ENCODE measurements at regions not wholly inside any gene's neighbourhood (a gene's known extent, or its start where the extent isn't known, plus 50 kb on each side); places are given as distances from the start of the nearest gene placed in this dataset.

DNA sequence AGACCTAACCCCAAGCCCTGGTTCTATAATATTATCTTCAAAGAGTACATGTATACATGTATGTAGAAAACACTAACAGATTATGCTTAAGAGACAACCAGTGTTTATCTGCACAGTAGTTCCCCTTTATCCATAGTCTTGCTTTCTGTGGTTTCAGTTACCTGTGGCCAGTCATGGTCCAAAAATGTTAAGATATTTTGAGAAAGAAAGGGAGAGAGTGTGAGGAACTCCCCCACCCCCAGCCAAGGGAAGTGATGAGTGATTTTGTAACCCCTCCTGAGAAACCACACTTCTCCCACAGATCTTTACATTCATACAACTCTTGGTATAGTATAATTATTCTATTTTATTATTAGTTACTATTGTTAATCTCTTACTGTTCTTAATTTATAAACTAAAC, 77.3 kb upstream of the CNTN1 start:
- TF ChIP-seq, protein P1, sequence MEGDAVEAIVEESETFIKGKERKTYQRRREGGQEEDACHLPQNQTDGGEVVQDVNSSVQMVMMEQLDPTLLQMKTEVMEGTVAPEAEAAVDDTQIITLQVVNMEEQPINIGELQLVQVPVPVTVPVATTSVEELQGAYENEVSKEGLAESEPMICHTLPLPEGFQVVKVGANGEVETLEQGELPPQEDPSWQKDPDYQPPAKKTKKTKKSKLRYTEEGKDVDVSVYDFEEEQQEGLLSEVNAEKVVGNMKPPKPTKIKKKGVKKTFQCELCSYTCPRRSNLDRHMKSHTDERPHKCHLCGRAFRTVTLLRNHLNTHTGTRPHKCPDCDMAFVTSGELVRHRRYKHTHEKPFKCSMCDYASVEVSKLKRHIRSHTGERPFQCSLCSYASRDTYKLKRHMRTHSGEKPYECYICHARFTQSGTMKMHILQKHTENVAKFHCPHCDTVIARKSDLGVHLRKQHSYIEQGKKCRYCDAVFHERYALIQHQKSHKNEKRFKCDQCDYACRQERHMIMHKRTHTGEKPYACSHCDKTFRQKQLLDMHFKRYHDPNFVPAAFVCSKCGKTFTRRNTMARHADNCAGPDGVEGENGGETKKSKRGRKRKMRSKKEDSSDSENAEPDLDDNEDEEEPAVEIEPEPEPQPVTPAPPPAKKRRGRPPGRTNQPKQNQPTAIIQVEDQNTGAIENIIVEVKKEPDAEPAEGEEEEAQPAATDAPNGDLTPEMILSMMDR (conservative IDR thresholded peaks at IDR 0.05), result no peak
- H3K4me3 Mint-ChIP-seq, result no peak overlapping the region
- no peaks in the 10 kb centered on the region for H3K27me3 Mint-ChIP-seq
- no peak overlapping the region for H3K27ac Mint-ChIP-seq
- DNase-seq (ENCODE audit: extremely low spot score, unreplicated experiment), result no peak
- H3K9me3 Mint-ChIP-seq, result no peaks in the 10 kb centered on the region
- H3K4me1 Mint-ChIP-seq (ENCODE audit: unreplicated experiment), result no peaks in the 10 kb centered on the region
- H3K36me3 Mint-ChIP-seq, result no peaks in the 10 kb centered on the region

DNA sequence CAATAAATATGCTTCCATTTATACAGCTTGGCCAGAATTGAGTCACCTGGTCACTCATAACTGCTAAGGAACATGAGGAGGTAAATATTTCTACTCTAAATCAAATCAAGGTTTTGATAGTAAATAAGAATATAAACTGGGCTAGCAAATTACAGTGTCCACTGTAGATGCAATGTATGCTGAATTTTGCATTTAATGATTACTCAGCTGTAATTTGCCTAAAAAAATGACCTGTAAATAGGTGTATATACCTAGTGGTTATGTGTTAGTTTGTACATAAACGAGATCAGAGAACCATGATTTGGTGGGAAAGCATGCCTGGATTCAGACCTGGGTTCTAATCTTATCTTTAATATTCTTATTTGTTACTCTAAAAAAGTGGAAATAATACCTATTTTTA, 76.6 kb upstream of the CNTN1 start:
- no peak overlapping the region for H3K4me3 Mint-ChIP-seq
- no peaks in the 10 kb centered on the region for H3K27me3 Mint-ChIP-seq
- no peaks in the 10 kb centered on the region for H3K9me3 Mint-ChIP-seq
- no peak overlapping the region for H3K27ac Mint-ChIP-seq
- TF ChIP-seq, protein P1 (conservative IDR thresholded peaks at IDR 0.05), result no peak
- H3K36me3 Mint-ChIP-seq, result no peaks in the 10 kb centered on the region
- no peak for DNase-seq (ENCODE audit: extremely low spot score, unreplicated experiment)
- no peaks in the 10 kb centered on the region for H3K4me1 Mint-ChIP-seq (ENCODE audit: unreplicated experiment)

DNA sequence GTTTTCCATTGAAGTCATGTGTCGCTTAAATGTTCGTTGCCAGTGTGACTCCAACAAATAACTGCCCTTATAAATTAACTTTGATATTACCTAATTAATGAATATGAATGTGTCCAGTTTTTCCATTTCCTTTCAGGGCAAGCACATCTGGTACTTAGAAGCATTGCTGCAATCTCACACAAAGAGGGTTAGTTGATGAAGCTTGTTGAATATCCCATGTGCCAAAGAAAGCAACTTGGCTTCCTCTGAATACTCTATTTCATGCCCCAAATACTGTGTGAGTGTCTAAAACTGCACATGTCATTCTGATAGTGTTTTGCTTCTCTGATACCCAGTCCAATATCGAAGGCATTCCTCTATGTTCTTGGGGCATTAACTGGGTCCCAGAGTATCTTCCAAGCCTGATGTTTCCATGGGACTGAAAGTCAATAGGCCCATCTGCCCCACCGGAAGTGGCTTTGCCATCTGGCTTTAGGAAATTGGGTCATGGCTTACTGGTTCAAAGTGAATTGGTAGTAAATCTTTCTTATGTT, 75.8 kb upstream of the CNTN1 start:
- Mint-ChIP-seq H3K4me1 (ENCODE audit: unreplicated experiment) (no peaks in the 10 kb centered on the region), H3K27me3 (no peaks in the 10 kb centered on the region), H3K27ac (no peak overlapping the region), H3K9me3 (no peaks in the 10 kb centered on the region), H3K36me3 (no peaks in the 10 kb centered on the region), H3K4me3 (no peak overlapping the region)
- DNase-seq (ENCODE audit: extremely low spot score, unreplicated experiment), result no peak
- TF ChIP-seq, protein P1 (conservative IDR thresholded peaks at IDR 0.05), result no peak

DNA sequence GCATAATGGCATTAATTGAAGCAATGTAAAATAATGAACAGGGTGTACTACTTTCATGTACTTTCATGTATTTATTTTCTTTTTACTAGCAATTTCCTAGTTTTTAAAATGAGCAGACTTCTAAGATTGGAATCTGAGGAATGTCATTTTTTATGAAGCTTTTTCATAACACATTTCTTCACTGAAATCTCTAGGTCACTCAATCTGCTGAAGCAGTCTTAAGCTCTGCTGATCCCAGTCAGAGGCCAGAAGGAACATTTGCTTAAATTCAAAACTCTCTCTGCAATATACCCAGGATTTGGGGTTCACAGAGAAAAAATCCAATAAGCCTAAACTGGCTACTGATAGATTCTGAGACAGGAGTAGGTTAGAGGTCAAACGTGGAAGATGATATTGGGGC, 73.6 kb upstream of the CNTN1 start:
- no peak overlapping the region for H3K4me3 Mint-ChIP-seq
- no peaks in the 10 kb centered on the region for H3K36me3 Mint-ChIP-seq
- no peaks in the 10 kb centered on the region for H3K27me3 Mint-ChIP-seq
- DNase-seq (ENCODE audit: extremely low spot score, unreplicated experiment), result no peak
- TF ChIP-seq, protein P1 (conservative IDR thresholded peaks at IDR 0.05), result no peak
- H3K9me3 Mint-ChIP-seq, result no peaks in the 10 kb centered on the region
- H3K27ac Mint-ChIP-seq, result no peak overlapping the region
- no peaks in the 10 kb centered on the region for H3K4me1 Mint-ChIP-seq (ENCODE audit: unreplicated experiment)

DNA sequence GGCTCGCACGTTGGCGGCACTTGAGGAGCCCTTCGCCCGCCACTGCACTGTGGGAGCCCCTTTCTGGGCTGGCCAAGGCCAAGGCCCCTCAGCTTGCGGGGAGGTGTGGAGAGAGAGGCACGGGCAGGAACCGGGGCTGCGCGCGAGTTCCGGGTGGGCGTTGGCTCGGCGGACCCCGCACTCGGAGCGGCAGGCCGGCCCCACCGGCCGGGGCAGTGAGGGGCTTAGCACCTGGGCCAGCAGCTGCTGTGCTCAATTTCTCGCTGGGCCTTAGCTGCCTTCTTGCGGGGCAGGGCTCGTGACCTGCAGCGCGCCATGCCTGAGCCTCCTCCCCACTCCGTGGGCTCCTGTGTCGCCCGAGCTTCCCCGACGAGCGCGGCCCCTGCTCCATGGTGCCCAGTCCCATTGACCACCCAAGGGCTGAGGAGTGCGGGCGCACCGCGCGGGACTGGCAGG, 71.6 kb upstream of the CNTN1 start:
- no peaks in the 10 kb centered on the region for H3K9me3 Mint-ChIP-seq
- peak; percentile 66 for DNase-seq (ENCODE audit: extremely low spot score, unreplicated experiment)

More for the DNA sequence above, 71.6 kb upstream of the CNTN1 start:
- Mint-ChIP-seq H3K4me1 (ENCODE audit: unreplicated experiment) (no peaks in the 10 kb centered on the region), H3K36me3 (no peaks in the 10 kb centered on the region), H3K27ac (no peak overlapping the region), H3K27me3 (no peaks in the 10 kb centered on the region), H3K4me3 (no peak overlapping the region)
- TF ChIP-seq, protein P1 (conservative IDR thresholded peaks at IDR 0.05), result no peak
